AG04450 (cell line): ENCODE measurements at regions not wholly inside any gene's neighbourhood (a gene's known extent, or its start where the extent isn't known, plus 50 kb on each side); places are given as distances from the start of the nearest gene placed in this dataset.

ENCODE experiments used
- CTCF ChIA-PET: fragments of 300-600, 350-600 bp; formaldehyde crosslinking; extraction: SDS; loops from one replicate; lab custom pipeline; 2022; ENCODE audit warnings: antibody characterized with exemption, inconsistent platforms; lab: Charles Lee
- POLR2A ChIA-PET: fragments of 350-600 bp; formaldehyde crosslinking; extraction: SDS; loops from one replicate; lab custom pipeline; 2021; ENCODE audit warnings: antibody characterized with exemption, inconsistent platforms; lab: Yijun Ruan, JAX
- DNase-seq: peaks from one replicate; pipeline ENCODE4 v3.0.0-alpha.2; 2011; ENCODE audit warnings: low read depth, low spot score
- H3K27ac ChIP-seq: one replicate; pipeline ENCODE4 v1.5.1; 2012; ENCODE audit warnings: low read depth, low read length, control low read depth
- H3K27me3 ChIP-seq: one replicate; pipeline ENCODE4 v1.6.0; 2012; ENCODE audit warnings: low read length; ENCODE audit not compliant: control insufficient read depth, insufficient read depth
- H3K4me3 ChIP-seq: 2 replicates; pipeline ENCODE4 v1.5.1; 2011; ENCODE audit warnings: mild to moderate bottlenecking, low read depth, low read length, control low read depth
- H3K9me3 ChIP-seq: 2 replicates; pipeline ENCODE4 v1.5.1; 2012; ENCODE audit warnings: low read length; ENCODE audit not compliant: control insufficient read depth, insufficient read depth
- TF ChIP-seq, protein P1 (sequence below): IDR thresholded peaks from 2 replicates; pipeline ENCODE4 v1.5.1; 2011; ENCODE audit warnings: low read depth, low read length, control low read depth, inconsistent platforms

DNA sequence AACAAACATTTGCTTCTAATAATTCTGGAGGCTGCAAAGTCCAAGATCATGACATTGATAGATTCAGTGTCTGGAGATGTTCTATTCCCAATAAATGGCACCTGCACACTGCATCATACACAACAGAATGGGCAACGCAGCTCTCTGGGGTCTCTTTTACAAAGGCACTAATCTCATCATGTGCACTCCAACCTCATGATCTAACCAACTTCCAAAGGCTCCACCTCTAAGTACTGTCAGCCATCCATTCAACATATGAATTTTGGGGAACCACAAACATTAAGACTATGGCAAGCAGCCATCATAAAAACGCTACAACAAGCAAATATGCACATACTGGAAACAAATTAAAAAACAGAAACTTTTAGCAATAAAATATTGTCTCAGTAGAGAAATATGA lies 121.1 kb downstream of the CYLC2 start:
- Histone ChIP-seq H3K27me3 (no peaks in the 10 kb centered on the region), H3K27ac (no peak overlapping the region), H3K4me3 (no peak overlapping the region), H3K9me3 (peaks cover 5% of the 10 kb centered on the region; the same call in 1 of the 2 replicates)
- POLR2A ChIA-PET = no interaction called here
- no peak for DNase-seq
- CTCF ChIA-PET = no interaction called here
- TF ChIP-seq, protein P1, sequence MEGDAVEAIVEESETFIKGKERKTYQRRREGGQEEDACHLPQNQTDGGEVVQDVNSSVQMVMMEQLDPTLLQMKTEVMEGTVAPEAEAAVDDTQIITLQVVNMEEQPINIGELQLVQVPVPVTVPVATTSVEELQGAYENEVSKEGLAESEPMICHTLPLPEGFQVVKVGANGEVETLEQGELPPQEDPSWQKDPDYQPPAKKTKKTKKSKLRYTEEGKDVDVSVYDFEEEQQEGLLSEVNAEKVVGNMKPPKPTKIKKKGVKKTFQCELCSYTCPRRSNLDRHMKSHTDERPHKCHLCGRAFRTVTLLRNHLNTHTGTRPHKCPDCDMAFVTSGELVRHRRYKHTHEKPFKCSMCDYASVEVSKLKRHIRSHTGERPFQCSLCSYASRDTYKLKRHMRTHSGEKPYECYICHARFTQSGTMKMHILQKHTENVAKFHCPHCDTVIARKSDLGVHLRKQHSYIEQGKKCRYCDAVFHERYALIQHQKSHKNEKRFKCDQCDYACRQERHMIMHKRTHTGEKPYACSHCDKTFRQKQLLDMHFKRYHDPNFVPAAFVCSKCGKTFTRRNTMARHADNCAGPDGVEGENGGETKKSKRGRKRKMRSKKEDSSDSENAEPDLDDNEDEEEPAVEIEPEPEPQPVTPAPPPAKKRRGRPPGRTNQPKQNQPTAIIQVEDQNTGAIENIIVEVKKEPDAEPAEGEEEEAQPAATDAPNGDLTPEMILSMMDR = no peak

DNA sequence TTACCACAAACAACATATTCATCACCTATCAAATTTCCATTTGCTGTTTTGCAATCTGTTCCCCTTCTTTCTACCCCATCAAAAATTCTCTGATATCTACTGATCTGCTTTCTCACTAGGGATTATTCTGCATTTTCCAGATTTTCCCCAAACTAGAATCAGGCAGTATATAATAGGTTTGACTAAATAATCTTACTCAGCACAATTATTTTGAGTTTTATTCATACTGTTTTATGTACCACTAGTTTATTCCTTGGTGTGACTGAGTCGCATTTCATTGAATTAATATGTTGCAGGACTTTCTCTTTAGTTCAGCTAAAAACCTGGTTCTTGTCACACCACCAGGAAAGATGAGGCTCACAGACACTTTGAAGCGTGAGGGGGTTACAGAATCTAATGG lies 131.4 kb downstream of the CYLC2 start:
- no peak for DNase-seq
- ChIA-PET CTCF (no interaction called here), POLR2A (no interaction called here)
- TF ChIP-seq, protein P1 = no peak
- no peak overlapping the region for H3K27ac ChIP-seq
- H3K27me3 ChIP-seq = no peaks in the 10 kb centered on the region
- H3K9me3 ChIP-seq = peaks cover 15% of the 10 kb centered on the region
- H3K4me3 ChIP-seq = no peak overlapping the region

DNA sequence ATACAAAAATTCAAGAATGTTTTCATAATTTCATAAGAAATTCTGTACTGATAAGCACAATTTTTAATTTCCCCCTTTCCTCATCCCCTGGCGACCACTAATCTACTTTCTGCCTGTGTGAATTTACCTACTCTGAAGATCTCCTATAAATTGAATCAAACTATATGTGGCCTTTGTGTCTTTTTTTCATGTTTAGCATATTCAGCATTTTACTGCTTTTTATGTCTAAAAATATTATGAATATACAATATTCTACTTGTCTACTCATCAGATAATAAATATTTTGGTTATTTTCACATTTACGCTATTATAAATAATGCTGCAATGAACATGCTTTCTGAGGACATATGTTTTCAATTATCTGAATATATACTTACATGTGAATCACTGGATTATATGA lies 144.8 kb downstream of the CYLC2 start:
- CTCF ChIA-PET = no interaction called here
- POLR2A ChIA-PET = no interaction called here
- TF ChIP-seq, protein P1 = no peak
- no peak overlapping the region for H3K27ac ChIP-seq
- no peak for DNase-seq
- H3K27me3 ChIP-seq = no peaks in the 10 kb centered on the region
- H3K4me3 ChIP-seq = no peak overlapping the region
- H3K9me3 ChIP-seq = peaks cover 13% of the 10 kb centered on the region

DNA sequence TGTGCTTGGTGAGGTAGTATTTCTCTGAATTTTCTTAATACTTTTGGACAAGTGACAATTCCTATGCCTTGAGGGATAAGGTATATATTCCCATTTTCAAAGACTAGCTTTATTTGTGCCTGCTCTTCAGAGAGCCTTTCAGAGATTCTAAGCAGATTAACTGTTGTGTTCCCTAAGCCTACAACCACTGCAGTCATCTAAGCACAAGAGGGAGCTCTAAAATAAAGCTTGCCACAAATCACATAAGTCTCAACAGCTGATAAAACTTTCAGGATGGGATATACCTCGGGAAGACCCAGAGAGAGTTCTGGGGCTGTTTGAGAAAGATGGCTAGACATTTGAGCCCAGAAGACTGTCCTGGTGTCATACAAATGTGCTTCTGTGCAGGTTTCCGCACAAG lies 157.3 kb downstream of the CYLC2 start:
- ChIA-PET CTCF (no interaction called here), POLR2A (no interaction called here)
- Histone ChIP-seq H3K9me3 (peaks cover 22% of the 10 kb centered on the region), H3K27me3 (no peaks in the 10 kb centered on the region), H3K27ac (no peak overlapping the region), H3K4me3 (no peak overlapping the region)
- DNase-seq = no peak
- TF ChIP-seq, protein P1 = no peak

DNA sequence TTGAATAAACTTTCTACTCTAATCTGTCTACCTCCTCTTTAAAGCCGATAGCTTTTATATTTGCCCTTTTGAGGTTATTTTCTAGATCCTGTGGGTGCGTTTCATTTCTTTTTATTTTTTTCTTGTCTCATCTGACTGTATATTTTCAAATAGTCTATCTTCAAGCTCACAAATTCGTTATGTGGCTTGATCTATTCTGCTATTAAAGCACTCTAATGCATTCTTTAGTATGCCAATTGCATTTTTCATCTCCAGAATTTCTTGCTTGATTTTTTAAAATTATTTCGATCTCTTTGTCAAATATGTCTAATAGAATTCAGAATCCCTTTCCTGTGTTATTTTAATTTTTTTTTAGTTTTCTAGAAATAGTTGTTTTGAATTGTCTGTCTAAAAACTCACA lies 172.4 kb downstream of the CYLC2 start:
- Histone ChIP-seq H3K27me3 (no peaks in the 10 kb centered on the region), H3K4me3 (no peak overlapping the region), H3K27ac (no peak overlapping the region), H3K9me3 (peaks cover 14% of the 10 kb centered on the region)
- TF ChIP-seq, protein P1 = no peak
- no peak for DNase-seq
- POLR2A ChIA-PET = no interaction called here
- CTCF ChIA-PET = no interaction called here
